ENCODE measurements at regions not wholly inside any gene's neighbourhood (a gene's known extent, or its start where the extent isn't known, plus 50 kb on each side); places are given as distances from the start of the nearest gene placed in this dataset.

DNA sequence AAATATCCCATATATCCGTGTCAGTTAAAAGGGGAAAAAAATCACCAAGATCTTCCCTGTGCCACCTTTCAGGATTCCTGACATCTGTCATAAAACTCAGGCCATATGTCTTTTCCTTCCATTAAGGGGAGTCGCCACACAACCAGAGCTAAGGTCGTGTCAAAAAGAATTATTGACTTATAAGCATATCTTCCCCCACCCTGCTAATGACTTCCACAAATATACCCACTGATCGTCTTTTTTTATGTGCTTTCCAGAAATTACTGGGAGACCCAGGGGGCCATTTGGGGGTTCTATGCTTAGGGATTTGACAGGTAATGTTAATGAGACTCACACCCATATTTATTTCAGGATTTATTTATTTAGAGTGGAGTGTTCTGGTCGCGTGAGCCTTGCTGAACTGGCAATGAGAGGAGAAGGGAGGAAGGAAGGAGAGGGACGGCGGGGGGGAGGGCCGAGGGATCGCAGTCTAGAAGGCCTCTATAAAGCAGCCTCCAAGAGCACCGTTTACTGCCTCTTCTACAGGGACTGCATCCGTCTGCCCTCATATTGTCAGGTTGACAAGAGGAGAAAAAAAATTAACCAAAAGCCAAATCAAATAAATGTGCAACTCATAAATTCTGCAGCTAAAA lies 135.7 kb upstream of the MGMT start (continued):
- TF ChIP-seq, protein P1, sequence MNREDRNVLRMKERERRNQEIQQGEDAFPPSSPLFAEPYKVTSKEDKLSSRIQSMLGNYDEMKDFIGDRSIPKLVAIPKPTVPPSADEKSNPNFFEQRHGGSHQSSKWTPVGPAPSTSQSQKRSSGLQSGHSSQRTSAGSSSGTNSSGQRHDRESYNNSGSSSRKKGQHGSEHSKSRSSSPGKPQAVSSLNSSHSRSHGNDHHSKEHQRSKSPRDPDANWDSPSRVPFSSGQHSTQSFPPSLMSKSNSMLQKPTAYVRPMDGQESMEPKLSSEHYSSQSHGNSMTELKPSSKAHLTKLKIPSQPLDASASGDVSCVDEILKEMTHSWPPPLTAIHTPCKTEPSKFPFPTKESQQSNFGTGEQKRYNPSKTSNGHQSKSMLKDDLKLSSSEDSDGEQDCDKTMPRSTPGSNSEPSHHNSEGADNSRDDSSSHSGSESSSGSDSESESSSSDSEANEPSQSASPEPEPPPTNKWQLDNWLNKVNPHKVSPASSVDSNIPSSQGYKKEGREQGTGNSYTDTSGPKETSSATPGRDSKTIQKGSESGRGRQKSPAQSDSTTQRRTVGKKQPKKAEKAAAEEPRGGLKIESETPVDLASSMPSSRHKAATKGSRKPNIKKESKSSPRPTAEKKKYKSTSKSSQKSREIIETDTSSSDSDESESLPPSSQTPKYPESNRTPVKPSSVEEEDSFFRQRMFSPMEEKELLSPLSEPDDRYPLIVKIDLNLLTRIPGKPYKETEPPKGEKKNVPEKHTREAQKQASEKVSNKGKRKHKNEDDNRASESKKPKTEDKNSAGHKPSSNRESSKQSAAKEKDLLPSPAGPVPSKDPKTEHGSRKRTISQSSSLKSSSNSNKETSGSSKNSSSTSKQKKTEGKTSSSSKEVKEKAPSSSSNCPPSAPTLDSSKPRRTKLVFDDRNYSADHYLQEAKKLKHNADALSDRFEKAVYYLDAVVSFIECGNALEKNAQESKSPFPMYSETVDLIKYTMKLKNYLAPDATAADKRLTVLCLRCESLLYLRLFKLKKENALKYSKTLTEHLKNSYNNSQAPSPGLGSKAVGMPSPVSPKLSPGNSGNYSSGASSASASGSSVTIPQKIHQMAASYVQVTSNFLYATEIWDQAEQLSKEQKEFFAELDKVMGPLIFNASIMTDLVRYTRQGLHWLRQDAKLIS (CRISPR knock-in tag; IDR thresholded peaks at IDR 0.05): no peak
- TF ChIP-seq, protein P2, sequence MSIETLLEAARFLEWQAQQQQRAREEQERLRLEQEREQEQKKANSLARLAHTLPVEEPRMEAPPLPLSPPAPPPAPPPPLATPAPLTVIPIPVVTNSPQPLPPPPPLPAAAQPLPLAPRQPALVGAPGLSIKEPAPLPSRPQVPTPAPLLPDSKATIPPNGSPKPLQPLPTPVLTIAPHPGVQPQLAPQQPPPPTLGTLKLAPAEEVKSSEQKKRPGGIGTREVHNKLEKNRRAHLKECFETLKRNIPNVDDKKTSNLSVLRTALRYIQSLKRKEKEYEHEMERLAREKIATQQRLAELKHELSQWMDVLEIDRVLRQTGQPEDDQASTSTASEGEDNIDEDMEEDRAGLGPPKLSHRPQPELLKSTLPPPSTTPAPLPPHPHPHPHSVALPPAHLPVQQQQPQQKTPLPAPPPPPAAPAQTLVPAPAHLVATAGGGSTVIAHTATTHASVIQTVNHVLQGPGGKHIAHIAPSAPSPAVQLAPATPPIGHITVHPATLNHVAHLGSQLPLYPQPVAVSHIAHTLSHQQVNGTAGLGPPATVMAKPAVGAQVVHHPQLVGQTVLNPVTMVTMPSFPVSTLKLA (IDR thresholded peaks at IDR 0.05): no peak

DNA sequence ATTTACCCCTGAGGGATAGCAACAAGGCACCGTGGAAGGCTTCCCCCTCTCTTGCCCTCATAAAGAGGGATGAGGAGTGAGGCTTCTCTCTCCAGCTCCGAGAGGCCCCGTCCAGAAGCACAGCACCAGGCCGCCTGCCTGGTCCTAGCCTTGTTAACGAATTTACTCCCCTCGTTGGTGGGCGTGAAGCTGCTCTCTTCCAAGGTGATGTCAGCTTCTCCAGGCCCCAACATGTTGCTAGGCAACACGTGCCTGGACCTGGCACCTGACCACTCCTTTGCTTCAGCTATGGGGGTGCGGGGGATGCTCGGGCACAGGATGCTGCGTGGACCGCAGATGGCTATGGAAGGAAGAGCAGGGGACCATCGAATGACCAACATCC lies 135.2 kb upstream of the MGMT start:
- Histone ChIP-seq H3K27me3 (ENCODE audit: control insufficient read depth in 1 of 2, insufficient read depth in 2 of 2, low read length in 2 of 2) (peaks cover 0 to 11% of the 10 kb centered on the region in 2 experiments; a peak in 2 of 5 replicates), H4K20me1 (ENCODE audit: insufficient read depth, low read length) (no peaks in the 10 kb centered on the region), H3K4me3 (replicated peaks in 1 of 3; ENCODE audit: insufficient read depth in 1 of 3, low read depth in 2 of 3, low read length in 3 of 3) (no peak overlapping the region), H3K27ac (ENCODE audit: extremely low read length, insufficient read depth, low read length) (no peak overlapping the region), H3K4me1 (ENCODE audit: insufficient read depth, low read length) (no peaks in the 10 kb centered on the region), H3K9me3 (ENCODE audit: low read length) (no peaks in the 10 kb centered on the region), H2AFZ (ENCODE audit: low read length) (no peak overlapping the region), H3K79me2 (ENCODE audit: insufficient read depth, low read length) (no peaks in the 10 kb centered on the region), H3K9ac (ENCODE audit: insufficient read depth, low read depth, low read length) (no peak overlapping the region), H3K4me2 (ENCODE audit: low read depth, low read length) (no peak overlapping the region), H3K36me3 (replicated peaks in 1 of 2; ENCODE audit: control insufficient read depth in 1 of 2, insufficient read depth in 2 of 2, low read length in 2 of 2) (no peaks in the 10 kb centered on the region)
- intact Hi-C loops (cut with micrococcal nuclease; ENCODE audit: unreplicated experiment): no loop called here
- 13% methylated on average over 6 of the region's 13 CpGs for WGBS (ENCODE audit: low lambda C conversion rate)
- DNase-seq (ENCODE audit: low spot score) (no peak), FAIRE-seq (no peak), ATAC-seq (no peak)
- TF ChIP-seq NRL (CRISPR knock-in tag; IDR thresholded peaks at IDR 0.05; ENCODE audit: borderline replicate concordance) (no peak), ZNF790 (CRISPR knock-in tag; IDR thresholded peaks at IDR 0.05; ENCODE audit: borderline replicate concordance) (no peak)
- POLR2A ChIA-PET: no interaction called here
- no TSS peak for BruUV-seq (replicated peaks)
- in situ Hi-C loops (cut with HindIII; ENCODE audit: extremely low pct_ligation_motif_present, low pct_unique_long_range_greater_than_20kb): no loop called here
- CTCF ChIA-PET (ENCODE audit: low intra/inter-chr PET ratio, low total read pairs): no interaction called here

All from HepG2 (cell line).